Heart right ventricle (tissue), 16 donors: ENCODE measurements at regions not wholly inside any gene's neighbourhood (a gene's known extent, or its start where the extent isn't known, plus 50 kb on each side); places are given as distances from the start of the nearest gene placed in this dataset.

ENCODE experiments used
- ATAC-seq, 8 donors: fragments of 200-7000 bp; cut with Tn5 transposase; one replicate each; pipeline ENCODE4 v1.9.1; 2020; ENCODE audit warnings: mild to moderate bottlenecking in 8 of 8, moderate library complexity in 8 of 8, moderate number of reproducible peaks in 1 of 8
- DNase-seq, 2 donors: peaks; one replicate each; pipeline ENCODE4 v3.0.0-alpha.2; 2020
- H3K27ac ChIP-seq, 10 donors: fragments of 200-600 bp; sonication (generic) in 2 of 10; one replicate each; pipeline versions ENCODE4 v1.5.0 to v1.8.0; 2020 to 2022; ENCODE audit warnings: mild to moderate bottlenecking in 3 of 10
- H3K27me3 ChIP-seq, 7 donors: fragments of 200-600 bp; one replicate each; pipeline ENCODE4 v1.8.0; 2021 to 2022; ENCODE audit warnings: mild to moderate bottlenecking in 2 of 7
- H3K36me3 ChIP-seq, 9 donors: fragments of 200-600 bp; sonication (generic) in 1 of 9; one replicate each; pipeline versions ENCODE4 v1.5.0 to v1.8.0; 2020 to 2022; ENCODE audit warnings: mild to moderate bottlenecking in 2 of 9
- H3K4me1 ChIP-seq, 9 donors: fragments of 200-600 bp; sonication (generic) in 1 of 9; one replicate each; pipeline versions ENCODE4 v1.5.0 to v1.8.0; 2020 to 2022; ENCODE audit warnings: mild to moderate bottlenecking in 4 of 9
- H3K4me3 ChIP-seq, 10 donors: fragments of 200-600 bp; sonication (generic) in 2 of 10; one replicate each; pipeline versions ENCODE4 v1.5.0 to v1.8.0; 2020 to 2022; ENCODE audit warnings: mild to moderate bottlenecking in 7 of 10, moderate library complexity in 2 of 10
- H3K9me3 ChIP-seq, 11 donors: fragments of 200-600 bp in 10 of 11; sonication (generic) in 2 of 11; one replicate each; pipeline versions ENCODE4 v1.5.0 to v1.8.0; 2013 to 2022; ENCODE audit warnings: mild to moderate bottlenecking in 2 of 11, control low read depth in 1 of 11, moderate library complexity in 1 of 11
- WGBS, 2 donors: extraction: QIAGEN DNeasy Blood & Tissue Kit; methylation state at CpG; one replicate each; pipeline ENCODE4 v1.1.7; 2013; ENCODE audit warnings: inconsistent platforms in 1 of 2; 5-methylcytosine and 5-hydroxymethylcytosine counted together
- intact Hi-C, 10 donors: fragments of 100-400 bp; cut with DNase I; formaldehyde crosslinking; loops; one replicate each; pipeline versions ENCODE4 v1.11.1 to v1.14.2; 2022
- TF ChIP-seq, protein P1 (sequence below), 9 donors: fragments of 200-600 bp; sonication (generic) in 2 of 9; IDR thresholded peaks; one replicate each; pipeline versions ENCODE4 v1.5.0 to v1.8.0; 2021 to 2022; ENCODE audit warnings: antibody characterized with exemption in 9 of 9, mild to moderate bottlenecking in 5 of 9, moderate library complexity in 1 of 9
- donor health status: Arrhythmogenic right ventricular cardiomyopathy.
- donor health status: ischemic (EF 13 %, LVEDD 7.1; RV severe dilation, severe dysfunction).
- donor health status: healthy with polysubstance abuse.
- donor health status: DM: no; HTN: yes; CAD: no.
- donor health status: DM: no; HTN: no; CAD: no.
- donor health status: ischemic (EF 25% LVEDD 6.9; RV normal size, moderate dysfunction).
- donor health status: ischemic (EF 25% LVEDD 5.7; RV mildly dilated, moderate dysfunction).
- donor health status: healthy.
- donor health status: DM: yes; HTN: yes; CAD: no.
- donor health status: Ischemic cardiomyopathy.
- donor health status: ischemic (EF 35%, LVEDD 5.7; RV mildly dilated, moderate dysfunction).
- donor health status: nonischemic (EF 11% LVEDD 7.7; RV severe dilation, severe dysfunction).
- donor health status: DM: yes; HTN: yes; CAD: no.
- donor health status: PGD.
- donor health status: ischemic (EF 29% LVEDD 5.4; RV normal size, mild dysfunction).
- donor health status: nonischemic (EF 23%, LVEDD 6.1; RV moderate dilation, normal function).

DNA sequence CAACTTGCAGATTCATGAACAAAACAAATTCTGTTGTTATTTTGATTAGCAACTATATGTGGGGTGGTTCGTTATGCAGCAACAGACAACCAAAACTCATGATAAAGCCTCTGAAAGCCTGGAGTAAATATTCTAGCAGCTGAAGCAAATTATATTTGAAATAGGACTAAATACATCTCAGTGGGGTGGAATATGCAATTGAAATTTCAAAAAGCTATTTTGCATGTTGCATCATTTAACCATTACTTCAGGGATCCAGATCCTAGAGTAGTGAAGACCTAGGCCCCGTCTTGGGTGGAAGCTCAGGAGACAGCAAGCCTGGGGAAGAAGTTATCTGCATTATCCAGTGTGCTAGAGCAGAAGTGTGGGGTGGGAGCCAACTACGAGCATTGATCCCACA, 114.7 kb downstream of the PPM1A start:
- intact Hi-C loops, result no loop called here
- 68 to 75% methylated on average over 3 of the region's 3 CpGs for WGBS, 2 donors
- TF ChIP-seq, protein P1, sequence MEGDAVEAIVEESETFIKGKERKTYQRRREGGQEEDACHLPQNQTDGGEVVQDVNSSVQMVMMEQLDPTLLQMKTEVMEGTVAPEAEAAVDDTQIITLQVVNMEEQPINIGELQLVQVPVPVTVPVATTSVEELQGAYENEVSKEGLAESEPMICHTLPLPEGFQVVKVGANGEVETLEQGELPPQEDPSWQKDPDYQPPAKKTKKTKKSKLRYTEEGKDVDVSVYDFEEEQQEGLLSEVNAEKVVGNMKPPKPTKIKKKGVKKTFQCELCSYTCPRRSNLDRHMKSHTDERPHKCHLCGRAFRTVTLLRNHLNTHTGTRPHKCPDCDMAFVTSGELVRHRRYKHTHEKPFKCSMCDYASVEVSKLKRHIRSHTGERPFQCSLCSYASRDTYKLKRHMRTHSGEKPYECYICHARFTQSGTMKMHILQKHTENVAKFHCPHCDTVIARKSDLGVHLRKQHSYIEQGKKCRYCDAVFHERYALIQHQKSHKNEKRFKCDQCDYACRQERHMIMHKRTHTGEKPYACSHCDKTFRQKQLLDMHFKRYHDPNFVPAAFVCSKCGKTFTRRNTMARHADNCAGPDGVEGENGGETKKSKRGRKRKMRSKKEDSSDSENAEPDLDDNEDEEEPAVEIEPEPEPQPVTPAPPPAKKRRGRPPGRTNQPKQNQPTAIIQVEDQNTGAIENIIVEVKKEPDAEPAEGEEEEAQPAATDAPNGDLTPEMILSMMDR (IDR thresholded peaks at IDR 0.05), result no peak
- no peak overlapping the region for H3K4me3 ChIP-seq
- ATAC-seq (no peak), DNase-seq (no peak)
- H3K9me3 ChIP-seq, result no peaks in the 10 kb centered on the region
- no peaks in the 10 kb centered on the region for H3K36me3 ChIP-seq
- H3K27me3 ChIP-seq, result peaks cover 0 to 13% (median 5%) of the 10 kb centered on the region in 7 donors
- H3K27ac ChIP-seq, result no peak overlapping the region
- H3K4me1 ChIP-seq, result no peaks in the 10 kb centered on the region

DNA sequence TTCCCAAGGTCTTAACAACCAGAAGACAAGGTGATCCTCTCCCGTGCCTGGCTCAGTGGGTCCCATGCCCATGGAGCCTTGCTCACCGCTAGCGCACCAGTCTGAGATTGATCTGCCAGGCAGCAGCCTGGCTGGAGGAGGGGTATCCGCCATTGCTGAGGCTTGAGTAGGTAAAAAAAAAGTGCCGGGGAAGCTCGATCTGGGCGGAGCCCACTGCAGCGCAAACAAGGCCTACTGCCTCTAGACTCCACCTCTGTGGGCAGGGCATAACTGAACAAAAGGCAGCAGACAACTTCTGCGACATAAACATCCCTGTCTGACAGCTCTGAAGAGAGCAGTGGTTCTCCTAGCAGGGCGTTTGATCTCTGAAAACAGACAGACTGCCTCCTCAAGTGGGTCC, 104.0 kb downstream of the C14orf39 start:
- DNase-seq (no peak), ATAC-seq (no peak)
- 77 to 81% methylated on average over 10 of the region's 10 CpGs for WGBS, 2 donors
- Histone ChIP-seq H3K27me3 (peaks cover 0 to 6% (median 0%) of the 10 kb centered on the region in 7 donors), H3K4me3 (no peak overlapping the region), H3K36me3 (no peaks in the 10 kb centered on the region), H3K4me1 (no peaks in the 10 kb centered on the region), H3K27ac (no peak overlapping the region), H3K9me3 (peaks cover 0 to 7% (median 0%) of the 10 kb centered on the region in 11 donors)
- TF ChIP-seq, protein P1 (IDR thresholded peaks at IDR 0.05), result no peak
- intact Hi-C loops, result no loop called here
